PC-9 (cell line): ENCODE measurements at regions not wholly inside any gene's neighbourhood (a gene's known extent, or its start where the extent isn't known, plus 50 kb on each side); places are given as distances from the start of the nearest gene placed in this dataset.

Experiments
- BruUV-seq: library from RNA; stranded (reverse); fragments of 400-500 nt; replicated peaks from 2 replicates; lab custom pipeline; 2021; lab: Mats Ljungman, UMichigan
- CTCF ChIA-PET: fragments of 300-600 bp; sonication (Branson Sonifier 250); formaldehyde crosslinking; loops from one replicate; lab custom pipeline; 2022; ENCODE audit warnings: antibody characterized with exemption; lab: Charles Lee
- POLR2A ChIA-PET: fragments of 300-600 bp; sonication (Branson Sonifier 250); formaldehyde crosslinking; loops from one replicate; lab custom pipeline; 2022; ENCODE audit warnings: antibody characterized with exemption; ENCODE audit not compliant: unreplicated experiment; lab: Charles Lee
- DNase-seq, 2 experiments: peaks; one replicate each; pipeline versions ENCODE4 v3.0.0 to v3.0.0-alpha.2; 2015 to 2022; ENCODE audit warnings: mixed read lengths in 1 of 2
- H2AFZ ChIP-seq: fragments of 200-600 bp; sonication (generic); 2 replicates; pipeline ENCODE4 v1.8.1; 2017; ENCODE audit warnings: antibody characterized with exemption
- H3F3A ChIP-seq: fragments of 200-600 bp; sonication (generic); 2 replicates; pipeline ENCODE4 v1.8.1; 2017; ENCODE audit warnings: antibody characterized with exemption, mild to moderate bottlenecking, low read depth; ENCODE audit not compliant: insufficient read depth
- H3K27ac ChIP-seq: fragments of 200-600 bp; sonication (generic); 2 replicates; pipeline ENCODE4 v1.6.1; 2016; ENCODE audit warnings: mixed run types
- H3K27me3 ChIP-seq: fragments of 200-600 bp; sonication (generic); 2 replicates; pipeline ENCODE4 v1.6.1; 2016; ENCODE audit warnings: low read depth, mixed run types; ENCODE audit not compliant: insufficient read depth
- H3K36me3 ChIP-seq: fragments of 200-600 bp; sonication (generic); 2 replicates; pipeline ENCODE4 v1.6.1; 2016; ENCODE audit warnings: low read depth, mixed run types
- H3K4me1 ChIP-seq: fragments of 200-600 bp; sonication (generic); replicated peaks from 2 replicates; pipeline ENCODE4 v1.6.1; 2016; ENCODE audit warnings: mixed run types; ENCODE audit not compliant: insufficient read depth
- H3K4me2 ChIP-seq: fragments of 200-600 bp; sonication (generic); 2 replicates; pipeline ENCODE4 v1.6.1; 2017; ENCODE audit warnings: mixed run types
- H3K4me3 ChIP-seq: fragments of 200-600 bp; sonication (generic); 2 replicates; pipeline ENCODE4 v1.6.1; 2016; ENCODE audit warnings: mixed run types
- H3K79me2 ChIP-seq: fragments of 200-600 bp; sonication (generic); 2 replicates; pipeline ENCODE4 v1.6.1; 2017; ENCODE audit warnings: low read depth, mixed run types
- H3K9me2 ChIP-seq: fragments of 200-600 bp; sonication (generic); 2 replicates; pipeline ENCODE4 v1.8.1; 2017; ENCODE audit warnings: mild to moderate bottlenecking; ENCODE audit not compliant: insufficient read depth
- H3K9me3 ChIP-seq: fragments of 200-600 bp; sonication (generic); 2 replicates; pipeline ENCODE4 v1.8.1; 2016; ENCODE audit warnings: low read depth; ENCODE audit not compliant: insufficient read depth
- H4K20me1 ChIP-seq: fragments of 200-600 bp; sonication (generic); 2 replicates; pipeline ENCODE4 v1.8.1; 2017; ENCODE audit not compliant: insufficient read depth
- EZH2 ChIP-seq: fragments of 200-600 bp; sonication (generic); IDR thresholded peaks from 2 replicates; pipeline ENCODE4 v1.8.0; 2017; ENCODE audit warnings: antibody characterized with exemption, low read depth
- intact Hi-C: fragments of 100-400 bp; cut with micrococcal nuclease; formaldehyde crosslinking; loops from one replicate; pipeline ENCODE4 v1.10.0; 2022; ENCODE audit not compliant: unreplicated experiment
- TF ChIP-seq, protein P1 (sequence below): fragments of 200-600 bp; sonication (generic); conservative IDR thresholded peaks from 2 replicates; pipeline ENCODE4 v1.6.1; 2017; ENCODE audit warnings: mixed run types, antibody characterized with exemption, mild to moderate bottlenecking, moderate library complexity

DNA sequence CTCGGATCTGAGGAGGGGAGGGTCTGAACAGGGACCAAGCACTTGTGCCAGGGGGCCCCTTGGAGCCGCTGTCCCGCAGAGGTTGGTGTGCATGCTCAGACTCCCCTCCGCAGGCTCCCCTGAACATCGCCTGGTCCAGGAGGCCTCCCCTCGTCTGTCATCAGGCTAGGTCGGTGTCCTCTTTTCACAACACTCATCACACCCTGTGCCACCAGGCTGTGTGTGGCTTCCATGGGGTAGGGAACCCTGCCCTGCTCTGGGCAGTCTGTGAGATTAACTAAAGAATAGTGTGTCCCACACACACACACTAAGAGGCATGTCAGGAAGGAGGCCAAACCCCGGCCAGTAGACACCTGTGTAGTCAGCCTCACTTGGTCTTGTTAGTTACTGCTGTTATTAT is 119.3 kb downstream of the C5orf15 start:
- 0 out of 2 replicates have a peak, but pooled peaks cover 7% of the 10 kb centered on the region for H3K4me1 ChIP-seq
- no peaks in the 10 kb centered on the region for H3K36me3 ChIP-seq
- no peaks in the 10 kb centered on the region for H3K79me2 ChIP-seq
- H2AFZ ChIP-seq, result no peak overlapping the region
- no peaks in the 10 kb centered on the region for H3K9me2 ChIP-seq
- ChIA-PET CTCF (no interaction called here), POLR2A (no interaction called here)
- H4K20me1 ChIP-seq, result no peaks in the 10 kb centered on the region
- no TSS peak for BruUV-seq
- no peaks in the 10 kb centered on the region for H3F3A ChIP-seq
- no peak for DNase-seq
- TF ChIP-seq, protein P1, sequence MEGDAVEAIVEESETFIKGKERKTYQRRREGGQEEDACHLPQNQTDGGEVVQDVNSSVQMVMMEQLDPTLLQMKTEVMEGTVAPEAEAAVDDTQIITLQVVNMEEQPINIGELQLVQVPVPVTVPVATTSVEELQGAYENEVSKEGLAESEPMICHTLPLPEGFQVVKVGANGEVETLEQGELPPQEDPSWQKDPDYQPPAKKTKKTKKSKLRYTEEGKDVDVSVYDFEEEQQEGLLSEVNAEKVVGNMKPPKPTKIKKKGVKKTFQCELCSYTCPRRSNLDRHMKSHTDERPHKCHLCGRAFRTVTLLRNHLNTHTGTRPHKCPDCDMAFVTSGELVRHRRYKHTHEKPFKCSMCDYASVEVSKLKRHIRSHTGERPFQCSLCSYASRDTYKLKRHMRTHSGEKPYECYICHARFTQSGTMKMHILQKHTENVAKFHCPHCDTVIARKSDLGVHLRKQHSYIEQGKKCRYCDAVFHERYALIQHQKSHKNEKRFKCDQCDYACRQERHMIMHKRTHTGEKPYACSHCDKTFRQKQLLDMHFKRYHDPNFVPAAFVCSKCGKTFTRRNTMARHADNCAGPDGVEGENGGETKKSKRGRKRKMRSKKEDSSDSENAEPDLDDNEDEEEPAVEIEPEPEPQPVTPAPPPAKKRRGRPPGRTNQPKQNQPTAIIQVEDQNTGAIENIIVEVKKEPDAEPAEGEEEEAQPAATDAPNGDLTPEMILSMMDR, result no peak
- no peak for TF ChIP-seq EZH2
- H3K9me3 ChIP-seq, result no peaks in the 10 kb centered on the region
- no peaks in the 10 kb centered on the region for H3K27me3 ChIP-seq
- no peak overlapping the region for H3K4me2 ChIP-seq
- H3K27ac ChIP-seq, result no peak overlapping the region
- intact Hi-C loops, result no loop called here
- no peak overlapping the region for H3K4me3 ChIP-seq

DNA sequence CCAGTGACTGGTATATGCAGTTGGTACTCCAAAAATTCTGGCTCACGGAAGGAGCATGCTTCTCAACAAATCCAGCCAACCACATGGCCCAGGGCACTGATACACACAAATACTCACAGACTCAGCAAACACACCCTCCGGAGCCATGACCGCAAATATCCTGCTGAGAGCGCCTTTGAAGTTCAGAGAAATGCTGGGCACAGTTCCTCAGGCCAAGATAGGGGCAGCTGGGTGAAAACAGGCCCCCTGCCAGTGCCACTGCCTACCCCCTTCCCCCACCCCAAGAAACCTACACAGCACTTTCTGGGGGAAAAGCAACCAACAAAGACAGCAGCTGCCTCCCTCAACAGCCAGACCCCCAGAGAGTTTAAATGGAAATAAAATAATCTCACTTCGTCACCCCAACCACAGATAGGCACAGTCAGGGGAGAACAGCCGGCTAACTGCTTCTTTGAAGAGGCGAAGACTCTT is 120.0 kb downstream of the C5orf15 start:
- Histone ChIP-seq H3K27me3 (no peaks in the 10 kb centered on the region), H3K4me2 (no peak overlapping the region), H3K4me1 (0 out of 2 replicates have a peak, but pooled peaks cover 7% of the 10 kb centered on the region), H4K20me1 (no peaks in the 10 kb centered on the region), H2AFZ (no peak overlapping the region), H3K9me2 (no peaks in the 10 kb centered on the region), H3K36me3 (no peaks in the 10 kb centered on the region), H3K4me3 (no peak overlapping the region), H3K9me3 (no peaks in the 10 kb centered on the region), H3K27ac (no peak overlapping the region), H3K79me2 (no peaks in the 10 kb centered on the region), H3F3A (no peaks in the 10 kb centered on the region)
- CTCF ChIA-PET, result no interaction called here
- no peak for DNase-seq
- TF ChIP-seq, protein P1, result no peak
- no peak for TF ChIP-seq EZH2
- BruUV-seq, result no TSS peak
- POLR2A ChIA-PET, result no interaction called here
- intact Hi-C loops, result no loop called here

DNA sequence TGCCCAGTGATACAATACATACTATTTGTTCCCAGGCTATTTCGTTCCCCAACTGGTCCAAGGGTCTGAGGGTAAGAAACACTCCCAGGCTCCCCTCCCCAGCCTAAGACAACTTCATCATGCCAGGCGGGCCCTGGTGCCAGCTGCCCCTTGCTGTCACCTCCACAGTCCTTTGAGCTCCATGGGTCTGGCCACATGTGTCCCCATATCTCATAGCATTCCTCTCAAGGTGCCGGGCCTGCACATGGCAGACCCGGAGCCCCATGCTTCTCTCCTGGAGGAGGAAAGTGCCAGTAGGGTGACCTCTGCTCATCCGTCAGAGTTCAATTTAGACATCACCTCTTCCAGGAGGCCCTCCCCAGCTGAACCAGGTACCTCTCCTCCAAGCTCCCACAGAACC is 120.5 kb downstream of the C5orf15 start:
- Histone ChIP-seq H3F3A (no peaks in the 10 kb centered on the region), H3K79me2 (no peaks in the 10 kb centered on the region), H3K27ac (no peak overlapping the region), H3K4me3 (no peak overlapping the region), H2AFZ (no peak overlapping the region), H4K20me1 (no peaks in the 10 kb centered on the region), H3K9me3 (no peaks in the 10 kb centered on the region), H3K27me3 (no peaks in the 10 kb centered on the region), H3K4me1 (0 out of 2 replicates have a peak, but pooled peaks cover 7% of the 10 kb centered on the region), H3K4me2 (no peak overlapping the region), H3K9me2 (no peaks in the 10 kb centered on the region), H3K36me3 (no peaks in the 10 kb centered on the region)
- DNase-seq, result no peak
- BruUV-seq, result no TSS peak
- ChIA-PET CTCF (no interaction called here), POLR2A (no interaction called here)
- no peak for TF ChIP-seq EZH2
- TF ChIP-seq, protein P1, result no peak
- intact Hi-C loops, result no loop called here
